HCT116 (cell line): ENCODE measurements at regions not wholly inside any gene's neighbourhood (a gene's known extent, or its start where the extent isn't known, plus 50 kb on each side); places are given as distances from the start of the nearest gene placed in this dataset.

ENCODE experiments used
- ATAC-seq: fragments of 200-7000 bp; cut with Tn5 transposase; 2 replicates; pipeline ENCODE4 v1.9.1; 2020; ENCODE audit warnings: mild to moderate bottlenecking, moderate library complexity
- BruUV-seq: library from RNA; stranded (reverse); fragments of 400-500 nt; replicated peaks from 2 replicates; lab custom pipeline; 2021; lab: Mats Ljungman, UMichigan
- CTCF ChIA-PET: fragments of 300-600 bp; sonication (Branson Sonifier 250); formaldehyde crosslinking; loops from one replicate; lab custom pipeline; 2021; ENCODE audit warnings: antibody characterized with exemption; lab: Charles Lee
- POLR2A ChIA-PET: fragments of 300-600, 350-600 bp; sonication (Branson Sonifier 250); formaldehyde crosslinking; loops from one replicate; lab custom pipeline; 2021; ENCODE audit warnings: antibody characterized with exemption; lab: Charles Lee
- RAD21 ChIA-PET, 2 experiments: fragments of 300-600 bp; sonication (Branson Sonifier 250); formaldehyde crosslinking; loops; one replicate each; lab custom pipeline; 2023; ENCODE audit warnings: low total read pairs in 2 of 2; ENCODE audit not compliant: uncharacterized antibody in 2 of 2, unreplicated experiment in 2 of 2, low non-redundant PET in 1 of 2; lab: Charles Lee
- DNase-seq: peaks from one replicate; pipeline ENCODE4 v3.0.0-alpha.2; 2010; ENCODE audit warnings: low read depth, low spot score
- H2AFZ ChIP-seq: fragments of 200-600 bp; shearing (Covaris generic), sonication (generic); 2 replicates; pipeline ENCODE4 v1.6.1; 2017; ENCODE audit warnings: low read depth, mixed run types, mixed read lengths, antibody characterized with exemption, low read length; ENCODE audit not compliant: poor library complexity, severe bottlenecking
- H3K27ac ChIP-seq: 2 replicates; pipeline ENCODE4 v1.5.1; 2012; ENCODE audit warnings: low read depth, low read length
- H3K27me3 ChIP-seq: fragments of 200-600 bp; sonication (generic); 2 replicates; pipeline ENCODE4 v1.6.1; 2016; ENCODE audit warnings: mixed run types, low read length, mixed read lengths; ENCODE audit not compliant: insufficient read depth
- H3K36me3 ChIP-seq, 2 experiments: fragments of 200-500 bp in 1 of 2; fragments of 200-600 bp in 1 of 2; sonication (Bioruptor generic) in 1 of 2; sonication (generic) in 1 of 2; 2 replicates each; pipeline versions ENCODE4 v1.5.1 to v1.6.1; 2014 to 2016; ENCODE audit warnings: low read length in 2 of 2, inconsistent platforms in 1 of 2, mixed read lengths in 1 of 2, mixed run types in 1 of 2; ENCODE audit not compliant: insufficient read depth in 2 of 2, control insufficient read depth in 1 of 2
- H3K4me1 ChIP-seq, 2 experiments: fragments of 200-600 bp in 1 of 2; sonication (generic) in 1 of 2; 2 replicates each; pipeline versions ENCODE4 v1.5.1 to v1.6.1; 2012 to 2017; ENCODE audit warnings: low read length in 2 of 2, inconsistent platforms in 1 of 2, mild to moderate bottlenecking in 1 of 2, mixed read lengths in 1 of 2, mixed run types in 1 of 2, moderate library complexity in 1 of 2; ENCODE audit not compliant: insufficient read depth in 2 of 2, control insufficient read depth in 1 of 2
- H3K4me2 ChIP-seq: fragments of 200-600 bp; sonication (generic); 2 replicates; pipeline ENCODE4 v1.6.1; 2017; ENCODE audit warnings: mixed run types, low read length, mixed read lengths
- H3K4me3 ChIP-seq, 2 experiments: fragments of 200-600 bp in 1 of 2; sonication (generic) in 1 of 2; replicated peaks in 1 of 2; 2 replicates each; pipeline ENCODE4 v1.5.1; 2011 to 2016; ENCODE audit warnings: low read length in 2 of 2, control low read depth in 1 of 2, low read depth in 1 of 2, mild to moderate bottlenecking in 1 of 2, mixed read lengths in 1 of 2, mixed run types in 1 of 2
- H3K79me2 ChIP-seq: fragments of 200-600 bp; sonication (generic); 2 replicates; pipeline ENCODE4 v1.6.1; 2017; ENCODE audit warnings: mild to moderate bottlenecking, mixed run types, low read length, moderate library complexity, mixed read lengths; ENCODE audit not compliant: insufficient read depth
- H3K9ac ChIP-seq: fragments of 200-600 bp; sonication (generic); 2 replicates; pipeline ENCODE4 v1.6.1; 2016; ENCODE audit warnings: low read length, mixed read lengths
- H3K9me2 ChIP-seq: fragments of 200-600 bp; sonication (generic), shearing (Covaris generic); 2 replicates; pipeline ENCODE4 v1.6.1; 2017; ENCODE audit warnings: mixed run types, mild to moderate bottlenecking, moderate library complexity; ENCODE audit not compliant: insufficient read depth
- H3K9me3 ChIP-seq, 2 experiments: fragments of 200-500 bp in 1 of 2; fragments of 200-600 bp in 1 of 2; sonication (Bioruptor generic) in 1 of 2; sonication (generic) in 1 of 2; 2 replicates each; pipeline ENCODE4 v1.6.1; 2014 to 2017; ENCODE audit warnings: low read length in 2 of 2, mixed read lengths in 2 of 2, inconsistent platforms in 1 of 2, low read depth in 1 of 2, mild to moderate bottlenecking in 1 of 2, mixed run types in 1 of 2, moderate library complexity in 1 of 2; ENCODE audit not compliant: control insufficient read depth in 1 of 2, insufficient read depth in 1 of 2
- H4K20me1 ChIP-seq: fragments of 200-600 bp; sonication (generic), shearing (Covaris generic); 2 replicates; pipeline ENCODE4 v1.6.1; 2017; ENCODE audit warnings: mixed run types, mild to moderate bottlenecking, moderate library complexity; ENCODE audit not compliant: insufficient read depth
- CBX3 ChIP-seq: IDR thresholded peaks from 2 replicates; pipeline ENCODE4 v1.6.1; 2012; ENCODE audit warnings: low read depth
- CEBPB ChIP-seq: IDR thresholded peaks from 2 replicates; pipeline ENCODE4 v1.6.1; 2012; ENCODE audit warnings: low read depth
- EGR1 ChIP-seq: IDR thresholded peaks from 2 replicates; pipeline ENCODE4 v1.6.1; 2012; ENCODE audit warnings: low read depth
- ELF1 ChIP-seq: IDR thresholded peaks from 2 replicates; pipeline ENCODE4 v1.6.1; 2012; ENCODE audit warnings: low read depth, borderline replicate concordance
- FOSL1 ChIP-seq: IDR thresholded peaks from 2 replicates; pipeline ENCODE4 v1.6.1; 2012; ENCODE audit warnings: low read depth
- JUND ChIP-seq: IDR thresholded peaks from 2 replicates; pipeline ENCODE4 v1.6.1; 2012
- POLR2AphosphoS5 ChIP-seq: IDR thresholded peaks from 2 replicates; pipeline ENCODE4 v1.6.1; 2011; ENCODE audit warnings: mild to moderate bottlenecking, low read depth, low read length, moderate library complexity
- RAD21 ChIP-seq: IDR thresholded peaks from 2 replicates; pipeline ENCODE4 v1.6.1; 2012; ENCODE audit warnings: low read depth, mild to moderate bottlenecking
- SIN3A ChIP-seq: IDR thresholded peaks from 2 replicates; pipeline ENCODE4 v1.6.1; 2012; ENCODE audit warnings: low read depth
- SP1 ChIP-seq: IDR thresholded peaks from 2 replicates; pipeline ENCODE4 v1.6.1; 2012; ENCODE audit warnings: low read depth
- SRF ChIP-seq: IDR thresholded peaks from 2 replicates; pipeline ENCODE4 v1.6.1; 2012; ENCODE audit warnings: low read depth
- TCF7L2 ChIP-seq: IDR thresholded peaks from 2 replicates; pipeline ENCODE4 v1.7.0; 2011; ENCODE audit warnings: borderline replicate concordance, inconsistent platforms; ENCODE audit not compliant: insufficient read depth, insufficient read length; ENCODE audit errors: extremely low read depth
- ZBTB33 ChIP-seq: IDR thresholded peaks from 2 replicates; pipeline ENCODE4 v1.6.1; 2011; ENCODE audit warnings: mild to moderate bottlenecking, low read length, moderate library complexity; ENCODE audit not compliant: insufficient replicate concordance; ENCODE audit errors: extremely low read depth
- ZFX ChIP-seq: fragments of 450-650 bp; IDR thresholded peaks from 2 replicates; pipeline ENCODE4 v1.6.1; 2017
- intact Hi-C: fragments of 100-400 bp; cut with micrococcal nuclease; formaldehyde crosslinking; loops from 2 replicates; pipeline ENCODE4 v1.10.0; 2022
- TF ChIP-seq, protein P1 (sequence below): IDR thresholded peaks from 2 replicates; pipeline ENCODE4 v1.6.1; 2012
- TF ChIP-seq, protein P2 (sequence below), 3 experiments: fragments of 200-600 bp in 1 of 3; sonication (generic) in 1 of 3; IDR thresholded peaks in 2 of 3; conservative IDR thresholded peaks in 1 of 3; 2 replicates each; pipeline ENCODE4 v1.5.1; 2012 to 2017; ENCODE audit warnings: low read depth in 2 of 3, low read length in 2 of 3, antibody characterized with exemption in 1 of 3, borderline replicate concordance in 1 of 3, control low read depth in 1 of 3, mild to moderate bottlenecking in 1 of 3, mixed read lengths in 1 of 3, mixed run types in 1 of 3, moderate library complexity in 1 of 3; ENCODE audit not compliant: insufficient read depth in 1 of 3
- TF ChIP-seq, protein P3 (sequence below): IDR thresholded peaks from 2 replicates; pipeline ENCODE4 v1.6.1; 2012; ENCODE audit warnings: low read depth

GRCh38 chr9:23567516-23568165 lies 258.4 kb downstream of the ELAVL2 start (continued):
- no peak for TF ChIP-seq TCF7L2
- no peak for TF ChIP-seq ZFX
- no peak for TF ChIP-seq JUND

DNA sequence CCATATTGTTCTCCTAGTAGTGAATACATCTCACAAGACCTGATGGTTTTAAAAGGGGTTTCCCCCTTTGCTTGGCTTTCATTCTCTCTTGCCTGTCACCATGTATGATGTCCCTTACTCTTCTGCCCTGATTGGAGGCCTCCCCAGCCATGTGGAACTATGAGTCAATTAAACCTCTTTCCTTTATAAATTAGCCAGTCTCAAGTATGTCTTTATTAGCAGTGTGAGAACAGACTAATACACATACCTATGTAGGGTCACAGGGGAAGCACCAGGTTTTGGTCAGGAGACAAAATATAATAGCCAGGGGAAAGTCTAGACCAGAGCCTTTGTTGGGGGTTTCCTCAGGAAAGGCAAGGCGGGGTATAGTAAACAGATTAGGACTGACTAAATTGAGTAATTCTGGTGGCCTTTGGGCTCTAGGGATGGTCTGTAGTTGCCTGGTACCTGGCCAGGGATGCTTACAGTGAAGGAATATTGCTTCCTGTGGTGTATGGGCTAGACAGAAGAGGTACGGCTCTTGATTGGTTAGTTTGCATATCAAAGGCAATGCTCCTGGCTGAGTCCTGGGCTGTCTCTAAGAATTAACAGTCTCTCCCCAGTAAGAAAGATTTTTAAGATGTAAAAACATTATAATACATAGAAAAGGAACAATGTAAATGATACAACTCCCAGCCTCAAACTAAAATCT lies 254.5 kb downstream of the ELAVL2 start:
- no peak overlapping the region for H3K4me3 ChIP-seq
- RAD21 ChIA-PET = no interaction called here
- no peak overlapping the region for H3K9ac ChIP-seq
- H4K20me1 ChIP-seq = no peaks in the 10 kb centered on the region
- H3K4me2 ChIP-seq = no peak overlapping the region
- no TSS peak for BruUV-seq
- H3K27me3 ChIP-seq = no peaks in the 10 kb centered on the region
- no peak overlapping the region for H3K27ac ChIP-seq
- H3K9me3 ChIP-seq = peaks cover 11 to 29% of the 10 kb centered on the region in 2 experiments; a peak in 2 of 4 replicates
- H2AFZ ChIP-seq = no peak overlapping the region
- no peaks in the 10 kb centered on the region for H3K4me1 ChIP-seq
- DNase-seq (no peak), ATAC-seq (no peak)
- intact Hi-C loops = no loop called here
- CTCF ChIA-PET = no interaction called here
- H3K79me2 ChIP-seq = no peaks in the 10 kb centered on the region
- H3K9me2 ChIP-seq = no peaks in the 10 kb centered on the region
- POLR2A ChIA-PET = no interaction called here
- H3K36me3 ChIP-seq = no peaks in the 10 kb centered on the region
- TF ChIP-seq SP1 (no peak), ELF1 (no peak), POLR2AphosphoS5 (no peak), SIN3A (no peak), CBX3 (no peak), EGR1 (no peak), SRF (no peak), RAD21 (no peak), ZFX (no peak), ZBTB33 (no peak), CEBPB (no peak), FOSL1 (no peak), TCF7L2 (no peak)
- TF ChIP-seq, protein P1, sequence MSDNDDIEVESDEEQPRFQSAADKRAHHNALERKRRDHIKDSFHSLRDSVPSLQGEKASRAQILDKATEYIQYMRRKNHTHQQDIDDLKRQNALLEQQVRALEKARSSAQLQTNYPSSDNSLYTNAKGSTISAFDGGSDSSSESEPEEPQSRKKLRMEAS = no peak
- TF ChIP-seq, protein P2, sequence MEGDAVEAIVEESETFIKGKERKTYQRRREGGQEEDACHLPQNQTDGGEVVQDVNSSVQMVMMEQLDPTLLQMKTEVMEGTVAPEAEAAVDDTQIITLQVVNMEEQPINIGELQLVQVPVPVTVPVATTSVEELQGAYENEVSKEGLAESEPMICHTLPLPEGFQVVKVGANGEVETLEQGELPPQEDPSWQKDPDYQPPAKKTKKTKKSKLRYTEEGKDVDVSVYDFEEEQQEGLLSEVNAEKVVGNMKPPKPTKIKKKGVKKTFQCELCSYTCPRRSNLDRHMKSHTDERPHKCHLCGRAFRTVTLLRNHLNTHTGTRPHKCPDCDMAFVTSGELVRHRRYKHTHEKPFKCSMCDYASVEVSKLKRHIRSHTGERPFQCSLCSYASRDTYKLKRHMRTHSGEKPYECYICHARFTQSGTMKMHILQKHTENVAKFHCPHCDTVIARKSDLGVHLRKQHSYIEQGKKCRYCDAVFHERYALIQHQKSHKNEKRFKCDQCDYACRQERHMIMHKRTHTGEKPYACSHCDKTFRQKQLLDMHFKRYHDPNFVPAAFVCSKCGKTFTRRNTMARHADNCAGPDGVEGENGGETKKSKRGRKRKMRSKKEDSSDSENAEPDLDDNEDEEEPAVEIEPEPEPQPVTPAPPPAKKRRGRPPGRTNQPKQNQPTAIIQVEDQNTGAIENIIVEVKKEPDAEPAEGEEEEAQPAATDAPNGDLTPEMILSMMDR (IDR thresholded peaks at IDR 0.05 in 2 of 3, conservative IDR thresholded peaks at IDR 0.05 in 1 of 3; ENCODE audit: borderline replicate concordance in 1 of 3, insufficient read depth in 1 of 3, low read depth in 2 of 3, low read length in 2 of 3) = no peak
- TF ChIP-seq, protein P3, sequence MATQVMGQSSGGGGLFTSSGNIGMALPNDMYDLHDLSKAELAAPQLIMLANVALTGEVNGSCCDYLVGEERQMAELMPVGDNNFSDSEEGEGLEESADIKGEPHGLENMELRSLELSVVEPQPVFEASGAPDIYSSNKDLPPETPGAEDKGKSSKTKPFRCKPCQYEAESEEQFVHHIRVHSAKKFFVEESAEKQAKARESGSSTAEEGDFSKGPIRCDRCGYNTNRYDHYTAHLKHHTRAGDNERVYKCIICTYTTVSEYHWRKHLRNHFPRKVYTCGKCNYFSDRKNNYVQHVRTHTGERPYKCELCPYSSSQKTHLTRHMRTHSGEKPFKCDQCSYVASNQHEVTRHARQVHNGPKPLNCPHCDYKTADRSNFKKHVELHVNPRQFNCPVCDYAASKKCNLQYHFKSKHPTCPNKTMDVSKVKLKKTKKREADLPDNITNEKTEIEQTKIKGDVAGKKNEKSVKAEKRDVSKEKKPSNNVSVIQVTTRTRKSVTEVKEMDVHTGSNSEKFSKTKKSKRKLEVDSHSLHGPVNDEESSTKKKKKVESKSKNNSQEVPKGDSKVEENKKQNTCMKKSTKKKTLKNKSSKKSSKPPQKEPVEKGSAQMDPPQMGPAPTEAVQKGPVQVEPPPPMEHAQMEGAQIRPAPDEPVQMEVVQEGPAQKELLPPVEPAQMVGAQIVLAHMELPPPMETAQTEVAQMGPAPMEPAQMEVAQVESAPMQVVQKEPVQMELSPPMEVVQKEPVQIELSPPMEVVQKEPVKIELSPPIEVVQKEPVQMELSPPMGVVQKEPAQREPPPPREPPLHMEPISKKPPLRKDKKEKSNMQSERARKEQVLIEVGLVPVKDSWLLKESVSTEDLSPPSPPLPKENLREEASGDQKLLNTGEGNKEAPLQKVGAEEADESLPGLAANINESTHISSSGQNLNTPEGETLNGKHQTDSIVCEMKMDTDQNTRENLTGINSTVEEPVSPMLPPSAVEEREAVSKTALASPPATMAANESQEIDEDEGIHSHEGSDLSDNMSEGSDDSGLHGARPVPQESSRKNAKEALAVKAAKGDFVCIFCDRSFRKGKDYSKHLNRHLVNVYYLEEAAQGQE = no peak
